ENCODE measurements at regions not wholly inside any gene's neighbourhood (a gene's known extent, or its start where the extent isn't known, plus 50 kb on each side); places are given as distances from the start of the nearest gene placed in this dataset.

- TF ChIP-seq MAX (IDR thresholded peaks at IDR 0.05; ENCODE audit: low read depth) (no peak), RAD21 (IDR thresholded peaks at IDR 0.05; ENCODE audit: low read length) (no peak), FOSL2 (IDR thresholded peaks at IDR 0.05; ENCODE audit: borderline replicate concordance, low read depth) (no peak), CTCF (IDR thresholded peaks at IDR 0.05) (no peak), EZH2phosphoT487 (IDR thresholded peaks at IDR 0.05; ENCODE audit: borderline replicate concordance, low read depth) (no peak), POLR2AphosphoS5 (IDR thresholded peaks at IDR 0.05; ENCODE audit: low read depth, low read length) (no peak), USF2 (IDR thresholded peaks at IDR 0.05; ENCODE audit: borderline replicate concordance, low read depth, low read length) (no peak), TEAD4 (IDR thresholded peaks at IDR 0.05; ENCODE audit: borderline replicate concordance, insufficient read depth) (no peak), RFX5 (IDR thresholded peaks at IDR 0.05; ENCODE audit: low read length) (no peak), EP300 (IDR thresholded peaks at IDR 0.05; ENCODE audit: borderline replicate concordance in 1 of 2, low read depth in 1 of 2, low read length in 1 of 2) (no peak), REST (IDR thresholded peaks at IDR 0.05; ENCODE audit: low read depth, low read length) (no peak), NRF1 (IDR thresholded peaks at IDR 0.05; ENCODE audit: low read depth, low read length) (no peak), SIN3A (IDR thresholded peaks at IDR 0.05; ENCODE audit: borderline replicate concordance, low read depth, low read length) (no peak), RCOR1 (IDR thresholded peaks at IDR 0.05; ENCODE audit: low read length) (no peak)
Measured at GRCh38 chr4:149248191-149248764, 567.4 kb downstream of the IQCM start.

All from SK-N-SH (cell line).